HG03520 (cell line): ENCODE measurements at regions not wholly inside any gene's neighbourhood (a gene's known extent, or its start where the extent isn't known, plus 50 kb on each side); places are given as distances from the start of the nearest gene placed in this dataset.
A peak's percentile ranks its signal among the peaks of the same experiment; 100 is the strongest.
"Not testable (repeated sequence)": the region's sequence is repeated elsewhere in the genome, so short reads cannot be mapped to it uniquely, and the experiment has no call there.

Experiments used
- ATAC-seq: cut with Tn5 transposase; IDR thresholded peaks from one replicate; pipeline ENCODE4 v1.9.1; 2021; ENCODE audit warnings: mild to moderate bottlenecking, moderate library complexity; ENCODE audit not compliant: unreplicated experiment

DNA sequence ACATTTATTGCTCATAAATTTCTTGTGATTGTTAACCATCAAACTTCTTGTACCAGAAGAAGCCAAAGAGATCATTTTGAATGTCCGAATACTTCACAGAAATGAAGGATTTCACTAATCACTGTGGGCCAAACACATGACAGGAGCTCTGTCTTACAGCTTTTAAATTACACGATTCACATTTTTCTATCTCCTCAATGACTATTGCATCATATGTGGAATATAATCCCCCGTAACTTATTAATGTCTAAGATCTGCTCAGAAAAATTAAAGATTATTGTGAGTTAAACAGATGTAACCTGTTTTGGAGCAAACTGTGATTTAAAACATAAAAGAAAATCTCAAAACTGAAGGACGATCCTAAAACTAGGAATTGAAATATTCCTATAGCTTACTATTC, 645.2 kb upstream of the COX7C start:
- no peak for ATAC-seq

DNA sequence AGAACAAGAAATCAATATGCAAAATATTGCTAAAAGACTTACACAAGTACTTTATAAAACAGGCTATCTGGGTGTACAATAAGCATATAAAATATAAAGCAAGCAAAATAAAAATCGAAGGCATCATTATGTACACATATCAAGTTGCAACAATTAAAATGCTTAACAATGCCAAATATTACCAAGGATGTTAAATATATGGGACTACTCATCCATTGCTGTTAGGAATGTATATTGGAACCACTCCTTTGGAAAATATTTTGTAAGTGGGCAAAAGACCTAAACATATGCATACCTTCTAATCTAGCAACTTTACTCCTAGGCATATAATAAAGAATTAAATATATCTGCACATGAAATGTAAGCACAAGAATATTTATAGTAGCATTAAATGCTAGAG, 632.6 kb upstream of the COX7C start:
- no peak for ATAC-seq

DNA sequence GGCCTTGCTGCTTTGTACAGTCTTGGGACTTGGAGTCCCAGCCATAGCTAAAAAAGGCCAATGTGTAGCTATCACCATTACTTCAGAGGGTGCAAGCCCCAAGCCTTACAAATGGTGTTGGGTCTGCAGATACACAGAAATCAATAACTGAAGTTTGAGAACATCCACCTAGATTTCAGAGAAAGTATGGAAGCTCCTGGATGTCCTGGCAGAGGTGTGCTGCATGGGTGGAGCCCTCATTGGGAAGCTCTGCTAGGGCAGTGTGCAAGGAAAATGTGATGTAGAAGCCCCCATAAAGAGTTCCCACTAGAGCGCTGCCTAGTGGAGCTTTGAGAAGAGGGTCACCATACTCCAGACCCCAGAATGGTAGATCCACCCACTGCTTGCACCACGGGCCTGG, 626.7 kb upstream of the COX7C start:
- ATAC-seq = no peak

DNA sequence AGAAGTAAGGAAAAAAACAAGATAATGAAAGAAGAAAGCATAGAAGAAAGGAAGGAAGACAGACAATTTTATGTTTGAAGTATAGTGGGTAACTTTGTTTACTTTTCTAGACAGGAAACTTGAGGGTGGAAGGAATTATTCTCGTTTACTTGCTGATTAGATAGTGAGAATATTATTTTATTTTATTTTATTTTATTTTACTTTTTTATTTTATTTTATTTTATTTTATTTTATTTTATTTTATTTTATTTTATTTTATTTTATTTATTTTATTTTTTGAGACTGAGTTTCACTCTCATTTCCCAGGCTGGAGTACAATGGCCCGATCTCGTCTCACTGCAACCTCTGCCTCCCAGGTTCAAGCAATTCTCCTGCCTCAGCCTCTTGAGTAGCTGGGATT, 623.1 kb upstream of the COX7C start:
- ATAC-seq = not testable (repeated sequence)

DNA sequence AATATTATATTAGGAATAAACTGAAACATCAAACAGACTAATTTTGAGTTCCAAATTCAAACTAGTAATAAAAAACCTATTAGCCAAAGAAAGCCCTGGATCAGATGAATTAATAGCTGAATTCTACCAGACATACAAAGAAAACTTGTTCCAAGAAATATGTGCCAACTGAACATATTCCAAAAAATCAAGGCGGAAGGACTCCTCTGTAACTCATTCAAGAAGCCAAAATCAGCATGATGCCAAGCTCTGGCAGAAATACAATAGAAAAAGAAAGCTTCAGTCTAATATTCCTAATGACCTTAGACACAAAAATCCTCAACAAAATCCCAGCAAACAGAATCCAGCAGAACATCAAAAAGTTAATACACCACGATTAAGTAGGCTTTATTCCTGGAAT, 619.1 kb upstream of the COX7C start:
- no peak for ATAC-seq

DNA sequence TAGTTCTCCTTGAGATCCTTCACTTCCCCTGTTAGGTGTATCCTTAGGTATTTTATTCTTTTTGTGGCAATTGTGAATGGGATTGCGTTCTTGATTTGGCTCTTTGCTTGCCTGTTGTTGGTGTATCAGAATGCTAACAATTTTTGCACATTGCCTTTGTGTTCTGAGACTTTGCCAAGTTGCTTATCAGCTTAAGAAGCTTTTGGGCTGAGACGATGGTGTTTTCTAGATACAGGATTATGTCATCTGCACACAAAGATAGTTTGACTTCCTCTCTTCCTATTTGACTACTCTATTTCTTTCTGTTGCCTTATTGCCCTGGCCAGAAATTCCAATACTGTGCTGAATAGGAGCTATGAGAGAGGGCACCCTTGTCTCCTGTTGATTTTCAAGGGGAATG, 609.4 kb upstream of the COX7C start:
- no peak for ATAC-seq

DNA sequence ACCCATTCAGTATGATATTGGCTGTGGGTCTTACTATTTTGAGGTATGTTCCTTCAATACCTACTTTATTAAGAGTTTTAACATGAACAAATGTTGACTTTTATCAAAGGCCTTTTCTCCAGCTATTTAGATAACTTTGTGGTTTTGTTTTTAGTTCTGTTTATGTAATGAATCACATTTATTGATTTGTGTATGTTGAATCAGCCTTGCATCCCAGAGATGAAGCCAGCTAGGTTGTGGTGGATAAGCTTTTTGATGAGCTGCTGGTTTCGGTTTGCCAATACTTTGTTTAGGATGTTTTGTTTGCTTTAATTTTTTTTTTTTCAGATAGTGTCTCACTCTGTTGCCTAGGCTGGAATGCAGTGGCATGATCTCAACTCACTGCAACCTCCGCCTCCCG, 609.0 kb upstream of the COX7C start:
- ATAC-seq = no peak

DNA sequence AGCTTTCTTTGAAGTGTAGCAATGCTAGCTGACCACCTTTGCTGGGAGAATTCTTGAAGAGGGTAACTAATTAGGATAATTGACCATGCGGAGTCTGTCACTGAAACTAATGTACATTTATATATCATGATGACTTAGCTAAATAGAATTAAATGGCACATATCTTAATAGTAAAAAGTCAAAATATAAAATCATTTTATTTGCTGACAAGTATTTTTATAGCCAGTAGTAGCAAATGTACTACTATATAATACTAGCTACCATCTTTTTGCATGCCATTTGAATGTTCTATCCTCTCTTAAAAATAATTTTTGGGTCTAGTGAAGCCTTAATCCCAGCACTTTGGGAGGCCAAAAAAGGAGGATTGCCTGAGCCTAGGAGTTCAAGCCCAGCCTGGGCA, 605.8 kb upstream of the COX7C start:
- ATAC-seq = no peak

DNA sequence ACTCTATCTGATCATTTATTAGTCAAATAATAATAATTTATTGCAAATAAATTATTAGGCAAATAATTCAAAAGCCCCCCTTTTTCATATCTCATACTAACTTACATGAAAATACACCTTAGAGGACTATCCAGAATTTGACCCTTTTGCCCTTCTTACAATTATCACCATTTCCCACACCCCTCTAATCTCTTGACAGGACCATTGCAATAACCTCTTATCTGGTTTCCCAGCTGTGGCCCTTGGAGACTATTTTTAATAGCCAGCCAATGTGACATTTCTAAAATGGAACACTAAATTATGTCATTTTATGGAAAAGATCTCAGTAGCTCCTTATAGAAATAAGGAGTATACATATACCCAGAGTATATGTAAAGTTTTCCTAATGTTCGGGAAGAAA, 588.4 kb upstream of the COX7C start:
- no peak for ATAC-seq

DNA sequence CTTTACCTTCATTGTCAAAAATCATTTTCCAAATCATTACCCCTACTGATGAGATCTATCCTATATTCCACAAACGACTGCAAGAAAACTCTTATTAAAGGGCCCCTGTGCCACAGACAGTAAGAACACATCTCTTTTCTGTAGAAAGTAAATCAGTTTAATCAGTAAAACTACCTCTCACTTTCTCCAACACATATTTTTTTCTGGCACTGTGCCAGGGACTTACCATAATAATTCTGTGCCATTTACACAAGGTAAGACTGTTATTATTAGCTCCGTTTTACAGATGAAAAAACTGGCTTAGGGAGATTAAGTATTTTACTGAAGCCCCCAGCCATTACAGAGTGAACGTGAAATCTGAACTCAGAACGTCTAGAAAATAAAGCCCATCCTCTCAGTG, 587.0 kb upstream of the COX7C start:
- no peak for ATAC-seq

DNA sequence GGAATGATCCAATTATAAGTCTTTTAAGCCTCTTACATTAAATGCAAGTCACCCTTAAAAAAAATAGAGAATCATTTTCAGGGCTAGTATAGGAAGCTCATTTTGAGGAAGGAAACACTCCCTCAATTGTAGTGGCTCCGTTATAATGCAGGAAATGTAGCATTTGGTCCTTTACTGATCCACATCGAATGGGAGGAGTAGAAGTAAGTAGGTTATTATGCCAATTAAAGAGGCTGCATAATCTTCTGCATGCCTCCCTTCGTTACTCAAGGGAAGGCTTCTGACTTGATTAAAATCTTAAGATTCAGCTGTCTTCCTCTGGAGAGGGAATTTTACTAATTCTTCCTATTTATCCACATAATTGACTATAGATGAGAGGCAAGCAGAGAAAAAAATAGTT, 579.2 kb upstream of the COX7C start:
- ATAC-seq = no peak

DNA sequence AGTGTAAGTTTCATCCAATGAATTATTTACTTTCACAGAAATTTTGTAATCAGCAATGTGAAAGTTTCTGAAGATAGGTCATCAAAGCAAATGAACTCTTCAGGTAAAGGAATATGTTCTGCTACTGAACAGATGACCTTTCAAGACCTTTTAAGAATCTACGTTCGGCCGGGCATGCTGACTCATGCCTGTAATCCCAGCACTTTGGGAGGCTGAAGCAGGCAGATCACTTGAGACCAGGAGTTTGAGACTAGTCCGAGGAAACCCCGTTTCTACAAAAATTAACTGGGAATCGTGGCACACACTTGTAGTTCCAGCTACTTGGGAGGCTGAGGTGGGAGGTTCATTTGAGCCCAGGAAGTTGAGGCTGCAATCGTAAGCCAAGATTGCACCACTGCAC, 578.4 kb upstream of the COX7C start:
- ATAC-seq = no peak

DNA sequence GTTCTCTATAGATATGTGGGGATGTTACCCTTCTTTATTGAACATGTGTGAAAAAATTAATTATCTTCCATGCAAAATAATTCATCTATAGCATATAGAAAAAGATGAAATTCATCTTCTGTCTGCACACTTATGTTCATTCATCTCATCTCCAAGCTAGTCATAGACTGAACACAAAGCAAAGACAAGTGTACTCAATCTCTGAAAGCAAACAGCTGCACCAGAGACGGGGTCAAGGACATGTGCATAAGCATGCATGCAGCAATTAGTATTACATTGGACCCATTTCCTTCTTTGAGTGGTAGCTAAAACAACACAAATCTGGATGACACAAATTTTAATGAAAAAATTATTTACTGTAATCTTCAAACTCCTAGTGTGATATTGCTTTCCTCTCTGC, 547.0 kb upstream of the COX7C start:
- ATAC-seq = no peak

DNA sequence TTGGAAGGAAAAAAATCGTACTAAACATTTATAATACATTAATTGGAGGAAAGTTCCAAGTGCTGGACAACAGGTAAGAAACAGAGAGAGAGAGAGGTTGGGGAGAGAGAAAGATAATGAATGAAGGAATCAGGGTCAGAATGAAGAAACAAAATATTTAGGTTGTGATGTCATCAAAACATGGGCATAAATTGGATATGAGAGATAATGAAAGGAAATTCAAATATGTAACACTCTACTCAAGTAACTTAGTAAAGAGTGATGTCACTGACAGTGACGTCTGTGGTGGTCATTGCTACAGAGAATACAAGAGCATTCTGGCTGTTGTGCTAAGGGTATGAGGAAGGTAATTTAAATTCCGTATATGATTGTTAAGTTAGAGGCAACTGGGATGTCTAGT, 543.4 kb upstream of the COX7C start:
- no peak for ATAC-seq

DNA sequence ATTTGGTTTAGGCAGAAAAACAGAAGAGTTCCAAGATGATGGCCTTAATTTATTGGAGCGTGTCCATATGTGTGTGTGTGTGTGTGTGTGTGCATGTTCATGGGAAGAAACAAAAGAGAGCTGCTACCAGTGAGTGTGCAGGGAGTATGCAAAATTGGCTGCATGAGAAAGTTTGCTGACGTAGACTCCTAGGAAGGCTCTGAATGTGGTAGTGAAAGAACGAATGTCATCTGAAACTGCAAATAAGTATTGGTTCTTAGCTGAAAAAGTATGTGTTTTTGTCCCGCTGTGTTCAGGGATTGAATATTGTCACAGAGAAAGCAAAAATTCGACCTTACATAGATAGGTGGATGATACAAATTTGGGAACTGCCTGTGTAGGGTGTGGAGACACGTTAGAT, 542.6 kb upstream of the COX7C start:
- no peak for ATAC-seq

DNA sequence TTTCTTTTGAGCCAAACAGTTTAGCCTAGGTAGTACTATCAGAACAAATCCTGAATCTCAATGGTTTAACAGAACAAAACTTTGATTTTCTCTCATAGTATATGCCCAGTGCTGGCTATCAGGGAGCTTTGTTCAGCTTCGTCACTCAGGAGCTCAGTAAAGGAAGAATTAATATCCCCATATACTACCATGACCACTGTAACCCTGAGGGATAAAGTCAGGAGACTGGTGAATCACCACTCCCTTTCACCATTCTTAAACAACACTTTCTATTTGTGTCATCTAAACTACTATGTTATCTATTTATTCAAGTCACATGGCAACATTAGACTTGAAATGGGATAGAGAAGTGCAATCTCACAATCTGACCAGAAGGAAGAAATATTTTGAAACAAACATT, 522.6 kb upstream of the COX7C start:
- ATAC-seq = no peak

DNA sequence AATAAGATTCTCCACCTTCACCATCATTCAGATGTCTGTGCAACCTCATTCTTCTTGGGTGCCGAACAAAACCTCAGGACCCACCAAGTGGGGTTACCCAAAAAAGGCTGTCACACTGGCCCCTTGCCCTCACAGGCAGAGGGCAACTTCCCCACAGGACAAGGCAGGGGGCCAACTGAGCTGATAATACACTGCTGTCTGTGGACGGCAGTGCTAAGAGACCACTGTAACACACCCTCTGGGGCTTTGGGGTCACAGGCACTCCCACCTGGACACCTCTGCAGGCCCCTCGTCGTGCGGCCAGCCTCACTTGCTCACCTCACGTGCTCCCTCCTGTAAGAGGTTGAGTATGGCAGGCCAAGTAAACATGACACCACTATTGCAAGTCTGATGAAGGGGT, 515.8 kb upstream of the COX7C start:
- ATAC-seq = no peak

DNA sequence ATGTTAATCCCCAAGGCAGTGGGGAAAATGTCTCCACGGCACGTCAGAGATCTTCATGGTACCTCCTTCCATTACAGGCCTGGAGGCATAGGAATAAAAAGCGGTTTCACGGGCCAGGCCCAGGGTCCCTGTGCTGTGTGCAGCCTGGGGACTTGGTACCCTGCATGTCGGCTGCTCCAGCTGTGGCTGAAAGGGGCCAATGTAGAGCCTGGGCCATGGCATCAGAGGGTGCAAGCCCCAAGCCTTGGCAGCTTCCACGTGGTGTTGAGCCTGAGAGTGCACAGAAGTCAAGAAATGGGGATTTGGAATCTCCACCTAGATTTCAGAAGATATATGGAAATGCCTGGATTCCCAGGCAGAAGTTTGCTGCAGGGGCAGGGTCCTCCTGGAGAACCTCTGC, 508.9 kb upstream of the COX7C start:
- ATAC-seq = no peak

DNA sequence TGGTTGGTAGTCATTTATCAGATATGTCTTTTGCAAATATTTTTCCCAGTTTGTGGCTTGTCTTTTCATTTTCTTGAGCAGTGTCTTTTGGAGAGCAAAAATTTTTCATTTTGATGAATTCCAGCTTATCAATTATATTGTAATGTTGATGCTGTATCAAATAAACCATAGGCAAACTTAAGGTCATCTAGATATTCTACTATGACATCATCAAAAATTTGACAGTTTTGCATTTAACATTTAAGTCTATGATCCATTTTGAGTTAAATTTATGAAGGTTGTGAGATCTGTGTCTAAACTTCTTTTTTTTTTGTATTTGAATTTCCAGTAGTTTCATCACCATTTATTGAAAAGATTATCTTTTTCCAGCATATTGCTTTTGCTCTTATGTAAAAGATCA, 505.5 kb upstream of the COX7C start:
- ATAC-seq = no peak

DNA sequence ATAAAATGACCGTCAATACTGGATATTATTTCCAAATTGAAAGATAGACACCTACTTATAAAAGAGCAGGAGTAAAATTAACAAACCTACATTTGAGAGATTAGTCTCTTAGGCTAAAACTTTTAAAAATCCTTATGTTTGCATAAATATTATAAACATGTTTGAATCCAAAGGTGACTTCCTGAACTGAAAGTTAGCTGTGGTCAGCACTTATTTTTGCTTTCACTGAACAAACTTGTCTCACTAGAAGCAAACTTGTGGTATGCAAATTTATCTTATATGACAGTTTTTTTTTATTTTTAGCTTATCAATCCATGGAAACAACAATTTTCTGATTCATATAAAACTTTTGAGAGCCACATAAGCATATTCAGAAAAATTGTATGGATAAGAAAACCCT, 502.6 kb upstream of the COX7C start:
- ATAC-seq = no peak

DNA sequence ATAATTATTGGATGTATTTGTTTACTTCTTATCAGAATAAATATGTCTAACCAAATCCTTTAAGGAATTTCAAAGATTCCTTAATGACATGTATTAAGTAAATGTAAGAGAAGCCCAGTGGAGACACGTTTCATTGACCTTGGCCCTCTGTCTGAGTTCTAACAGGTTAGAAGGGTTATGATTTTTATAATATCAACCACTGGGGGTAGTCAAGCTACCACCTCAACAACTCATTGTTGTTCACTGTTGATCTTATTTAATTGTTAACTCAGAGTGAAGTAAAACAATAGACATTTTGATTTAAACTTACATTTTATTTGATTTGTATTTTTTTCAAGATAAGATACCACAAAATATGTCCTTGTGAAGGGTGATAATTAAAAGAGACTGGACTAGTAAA, 499.2 kb upstream of the COX7C start:
- ATAC-seq = peak; percentile 65

DNA sequence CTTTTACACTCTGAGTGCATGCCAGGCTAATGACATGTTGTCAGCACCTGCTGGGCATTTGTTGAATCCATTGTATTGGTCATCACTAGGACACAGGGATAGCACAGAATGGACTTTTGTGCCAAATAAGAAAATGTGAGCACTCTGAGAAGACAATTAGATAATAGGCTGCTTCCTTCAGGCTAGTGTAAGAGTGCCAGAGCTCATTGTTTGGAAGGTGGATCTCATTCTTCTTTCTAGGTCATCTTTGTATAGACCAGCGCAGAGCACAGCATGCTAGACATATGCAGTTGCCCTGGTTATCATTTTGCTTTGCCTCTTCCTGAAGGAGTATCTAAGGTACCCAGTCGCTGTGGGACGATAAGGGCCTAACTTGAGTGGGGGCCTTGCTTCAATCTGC, 493.4 kb upstream of the COX7C start:
- ATAC-seq = no peak

DNA sequence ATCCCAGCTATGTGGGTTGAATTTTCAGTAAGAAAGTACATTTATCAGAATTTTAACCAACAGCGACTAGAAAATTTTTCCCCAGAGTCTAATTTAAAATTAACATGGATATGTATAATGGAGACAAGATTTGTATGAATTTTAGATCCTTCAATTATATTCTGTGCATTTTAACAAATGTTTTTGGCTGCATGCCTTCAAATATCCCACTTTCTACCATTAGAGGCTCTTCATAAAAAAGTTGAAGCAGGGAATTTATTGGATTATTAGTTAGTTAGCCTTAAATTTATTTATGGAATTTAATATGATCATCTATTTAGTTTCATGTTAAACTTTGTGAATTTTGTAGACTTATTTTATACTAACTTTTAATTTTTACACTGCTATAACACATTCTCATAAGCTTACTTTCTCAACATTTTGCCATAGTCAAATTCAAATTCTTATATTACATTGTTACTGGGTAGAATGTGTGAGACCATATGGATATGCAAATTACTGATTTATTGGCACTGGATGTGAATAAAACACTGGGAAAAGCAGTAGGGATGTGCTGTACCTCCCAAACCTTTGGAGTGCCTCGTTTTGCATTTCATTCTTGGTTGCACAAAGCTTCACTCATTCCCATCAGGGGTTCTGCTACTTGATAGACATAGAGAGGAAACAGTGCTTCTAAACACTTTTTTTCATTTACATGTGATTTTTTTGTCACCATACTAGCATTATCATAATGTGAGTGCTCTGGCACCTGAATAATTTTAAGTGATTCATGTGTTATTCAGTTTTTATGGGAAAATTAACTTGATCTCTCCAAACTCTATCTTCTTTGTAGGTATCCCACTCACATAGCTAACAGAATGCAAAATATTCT, 491.8 kb upstream of the COX7C start:
- ATAC-seq = no peak
